Iris pigment epithelial cell (primary cell): ENCODE measurements at regions not wholly inside any gene's neighbourhood (a gene's known extent, or its start where the extent isn't known, plus 50 kb on each side); places are given as distances from the start of the nearest gene placed in this dataset.
"Not testable (repeated sequence)": the region's sequence is repeated elsewhere in the genome, so short reads cannot be mapped to it uniquely, and the experiment has no call there.

ENCODE experiments used
- DNase-seq: peaks from one replicate; pipeline ENCODE4 v3.0.0-alpha.2; 2011; ENCODE audit warnings: low read depth

GRCh38 chr1:149278156-149278555, 174.8 kb upstream of the NBPF9 start:
- DNase-seq: not testable (repeated sequence)

GRCh38 chr1:149279015-149279414, 175.7 kb upstream of the NBPF9 start:
- DNase-seq: not testable (repeated sequence)

GRCh38 chr1:149279512-149279911, 176.2 kb upstream of the NBPF9 start:
- DNase-seq: not testable (repeated sequence)

GRCh38 chr1:149284773-149285172, 181.4 kb upstream of the NBPF9 start:
- not testable (repeated sequence) for DNase-seq

GRCh38 chr1:149285205-149285604, 181.9 kb upstream of the NBPF9 start:
- DNase-seq: not testable (repeated sequence)

GRCh38 chr1:149285638-149286037, 182.3 kb upstream of the NBPF9 start:
- DNase-seq: not testable (repeated sequence)

GRCh38 chr1:149288580-149288979, 185.2 kb upstream of the NBPF9 start:
- not testable (repeated sequence) for DNase-seq

GRCh38 chr1:149300478-149301218, 174.2 kb upstream of the NBPF19 start:
- DNase-seq: not testable (repeated sequence)

- DNase-seq: not testable (repeated sequence)
Measured at GRCh38 chr1:149301282-149301681, 173.6 kb upstream of the NBPF19 start.

- not testable (repeated sequence) for DNase-seq
Measured at GRCh38 chr1:149304796-149305195, 170.0 kb upstream of the NBPF19 start.

GRCh38 chr1:149307640-149308039, 167.2 kb upstream of the NBPF19 start:
- DNase-seq: not testable (repeated sequence)

GRCh38 chr1:149314921-149315320, 159.9 kb upstream of the NBPF19 start:
- not testable (repeated sequence) for DNase-seq

- DNase-seq: not testable (repeated sequence)
Measured at GRCh38 chr1:149320971-149321731, 153.7 kb upstream of the NBPF19 start.

GRCh38 chr1:149321732-149322016, 153.2 kb upstream of the NBPF19 start:
- DNase-seq: not testable (repeated sequence)

GRCh38 chr1:149330081-149330335, 144.8 kb upstream of the NBPF19 start:
- DNase-seq: not testable (repeated sequence)

GRCh38 chr1:149336082-149336481, 138.8 kb upstream of the NBPF19 start:
- DNase-seq: not testable (repeated sequence)

- not testable (repeated sequence) for DNase-seq
Measured at GRCh38 chr1:149338221-149338691, 136.6 kb upstream of the NBPF19 start.

GRCh38 chr1:149338698-149339097, 136.1 kb upstream of the NBPF19 start:
- not testable (repeated sequence) for DNase-seq

GRCh38 chr1:149349448-149349847, 125.4 kb upstream of the NBPF19 start:
- DNase-seq: not testable (repeated sequence)

- not testable (repeated sequence) for DNase-seq
Measured at GRCh38 chr1:149352205-149352604, 122.6 kb upstream of the NBPF19 start.

- DNase-seq: not testable (repeated sequence)
Measured at GRCh38 chr1:149354579-149354978, 120.3 kb upstream of the NBPF19 start.

- DNase-seq: not testable (repeated sequence)
Measured at GRCh38 chr1:149355748-149356147, 119.1 kb upstream of the NBPF19 start.

GRCh38 chr1:149356152-149356551, 118.7 kb upstream of the NBPF19 start:
- not testable (repeated sequence) for DNase-seq
